ENCODE measurements at regions not wholly inside any gene's neighbourhood (a gene's known extent, or its start where the extent isn't known, plus 50 kb on each side); places are given as distances from the start of the nearest gene placed in this dataset.

- H2AFZ ChIP-seq (ENCODE audit: low read depth, low read length): no peak overlapping the region
- TF ChIP-seq SMC3 (conservative IDR thresholded peaks at IDR 0.05; ENCODE audit: poor library complexity) (no peak), RAD21 (conservative IDR thresholded peaks at IDR 0.05) (no peak), EZH2 (IDR thresholded peaks at IDR 0.05; ENCODE audit: borderline replicate concordance, insufficient read depth, low read length, poor library complexity, severe bottlenecking) (no peak), POLR2AphosphoS5 (IDR thresholded peaks at IDR 0.05) (no peak), EP300 (conservative IDR thresholded peaks at IDR 0.05; ENCODE audit: poor library complexity, severe bottlenecking) (no peak), CTCF (IDR thresholded peaks at IDR 0.05; ENCODE audit: poor library complexity, severe bottlenecking) (no peak), MXI1 (conservative IDR thresholded peaks at IDR 0.05; ENCODE audit: poor library complexity, severe bottlenecking) (no peak), TAF1 (IDR thresholded peaks at IDR 0.05; ENCODE audit: low read depth) (no peak)
- no peak overlapping the region for H3K9ac ChIP-seq (ENCODE audit: low read length)
- no peaks in the 10 kb centered on the region for H3K9me3 ChIP-seq (ENCODE audit: low read length)
- no peaks in the 10 kb centered on the region for H3F3A ChIP-seq (ENCODE audit: insufficient read depth, low read length, poor library complexity, severe bottlenecking)
- H3K4me3 ChIP-seq (ENCODE audit: low read length): no peak overlapping the region
- no peaks in the 10 kb centered on the region for H3K36me3 ChIP-seq (ENCODE audit: insufficient read depth, low read length)
- H3K9me2 ChIP-seq (ENCODE audit: insufficient read depth, low read length): no peaks in the 10 kb centered on the region
- no peaks in the 10 kb centered on the region for H4K20me1 ChIP-seq (ENCODE audit: insufficient read depth)
- H3K79me2 ChIP-seq (replicated peaks; ENCODE audit: insufficient read depth, low read length): no peaks in the 10 kb centered on the region
- no peaks in the 10 kb centered on the region for H3K27me3 ChIP-seq (ENCODE audit: insufficient read depth, low read depth, low read length)
- no peak overlapping the region for H3K27ac ChIP-seq (ENCODE audit: low read length)
- no peak overlapping the region for H3K4me2 ChIP-seq (ENCODE audit: low read length)
Measured at GRCh38 chr4:171583790-171584189, 229.4 kb upstream of the GALNTL6 start.

- TF ChIP-seq SMC3 (conservative IDR thresholded peaks at IDR 0.05; ENCODE audit: poor library complexity) (no peak), MXI1 (conservative IDR thresholded peaks at IDR 0.05; ENCODE audit: poor library complexity, severe bottlenecking) (no peak)
- Histone ChIP-seq H3K4me3 (ENCODE audit: low read length) (no peak overlapping the region), H3K36me3 (ENCODE audit: insufficient read depth, low read length) (no peaks in the 10 kb centered on the region)
Measured at GRCh38 chr4:171582961-171583581, 230.1 kb upstream of the GALNTL6 start.

GRCh38 chr4:171573181-171573580, 240.0 kb upstream of the GALNTL6 start:
- Histone ChIP-seq H3K27ac (ENCODE audit: low read length) (no peak overlapping the region), H3K4me3 (ENCODE audit: low read length) (no peak overlapping the region), H3K79me2 (replicated peaks; ENCODE audit: insufficient read depth, low read length) (no peaks in the 10 kb centered on the region), H3K9me2 (ENCODE audit: insufficient read depth, low read length) (no peaks in the 10 kb centered on the region), H3K36me3 (ENCODE audit: insufficient read depth, low read length) (no peaks in the 10 kb centered on the region), H4K20me1 (ENCODE audit: insufficient read depth) (no peaks in the 10 kb centered on the region), H3K9me3 (ENCODE audit: low read length) (no peaks in the 10 kb centered on the region), H3K4me2 (ENCODE audit: low read length) (no peak overlapping the region), H3F3A (ENCODE audit: insufficient read depth, low read length, poor library complexity, severe bottlenecking) (no peaks in the 10 kb centered on the region), H3K9ac (ENCODE audit: low read length) (no peak overlapping the region), H2AFZ (ENCODE audit: low read depth, low read length) (no peak overlapping the region), H3K27me3 (ENCODE audit: insufficient read depth, low read depth, low read length) (no peaks in the 10 kb centered on the region)
- TF ChIP-seq CTCF (IDR thresholded peaks at IDR 0.05; ENCODE audit: poor library complexity, severe bottlenecking) (no peak), TAF1 (IDR thresholded peaks at IDR 0.05; ENCODE audit: low read depth) (no peak), REST (IDR thresholded peaks at IDR 0.05; ENCODE audit: borderline replicate concordance) (no peak), EZH2 (IDR thresholded peaks at IDR 0.05; ENCODE audit: borderline replicate concordance, insufficient read depth, low read length, poor library complexity, severe bottlenecking) (no peak), MXI1 (conservative IDR thresholded peaks at IDR 0.05; ENCODE audit: poor library complexity, severe bottlenecking) (no peak), POLR2AphosphoS5 (IDR thresholded peaks at IDR 0.05) (no peak), EP300 (conservative IDR thresholded peaks at IDR 0.05; ENCODE audit: poor library complexity, severe bottlenecking) (no peak), RAD21 (conservative IDR thresholded peaks at IDR 0.05) (no peak), SMC3 (conservative IDR thresholded peaks at IDR 0.05; ENCODE audit: poor library complexity) (no peak)

More at GRCh38 chr4:171582961-171583581, 230.1 kb upstream of the GALNTL6 start:
- no peaks in the 10 kb centered on the region for H3K79me2 ChIP-seq (replicated peaks; ENCODE audit: insufficient read depth, low read length)
- no peaks in the 10 kb centered on the region for H3F3A ChIP-seq (ENCODE audit: insufficient read depth, low read length, poor library complexity, severe bottlenecking)
- H3K9me2 ChIP-seq (ENCODE audit: insufficient read depth, low read length): no peaks in the 10 kb centered on the region
- no peak overlapping the region for H3K27ac ChIP-seq (ENCODE audit: low read length)
- H2AFZ ChIP-seq (ENCODE audit: low read depth, low read length): no peak overlapping the region
- H3K27me3 ChIP-seq (ENCODE audit: insufficient read depth, low read depth, low read length): no peaks in the 10 kb centered on the region
- H3K4me2 ChIP-seq (ENCODE audit: low read length): no peak overlapping the region
- no peaks in the 10 kb centered on the region for H4K20me1 ChIP-seq (ENCODE audit: insufficient read depth)
- H3K9me3 ChIP-seq (ENCODE audit: low read length): no peaks in the 10 kb centered on the region
- no peak overlapping the region for H3K9ac ChIP-seq (ENCODE audit: low read length)
